GM20000 (cell line): ENCODE measurements at regions not wholly inside any gene's neighbourhood (a gene's known extent, or its start where the extent isn't known, plus 50 kb on each side); places are given as distances from the start of the nearest gene placed in this dataset.

Experiments
- DNase-seq: peaks from one replicate; pipeline ENCODE4 v3.0.0; 2012; ENCODE audit warnings: low spot score
- TF ChIP-seq, protein P1 (sequence below): IDR thresholded peaks from 2 replicates; pipeline ENCODE4 v1.5.1; 2012; ENCODE audit warnings: mild to moderate bottlenecking, control low read depth; ENCODE audit errors: extremely low read depth, missing control alignments

DNA sequence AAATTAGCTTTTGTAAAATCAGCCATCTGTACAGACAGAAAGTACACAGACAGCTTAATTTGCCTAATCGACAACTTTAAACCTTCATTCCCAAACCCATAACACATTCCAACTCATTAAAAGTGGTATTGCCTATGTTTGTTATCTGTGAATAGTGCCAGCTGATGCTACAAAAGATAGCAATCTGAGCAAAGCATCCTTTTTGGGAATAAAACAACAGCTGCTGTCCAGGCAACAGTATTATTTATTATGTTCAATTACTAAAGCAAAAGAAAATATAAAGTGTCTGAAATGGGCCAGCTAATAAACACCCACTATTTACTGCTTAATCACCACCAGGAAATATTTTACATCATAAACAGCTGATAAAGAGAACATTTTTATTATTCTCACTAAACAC, 134.8 kb upstream of the ABI3BP start:
- no peak for DNase-seq
- TF ChIP-seq, protein P1, sequence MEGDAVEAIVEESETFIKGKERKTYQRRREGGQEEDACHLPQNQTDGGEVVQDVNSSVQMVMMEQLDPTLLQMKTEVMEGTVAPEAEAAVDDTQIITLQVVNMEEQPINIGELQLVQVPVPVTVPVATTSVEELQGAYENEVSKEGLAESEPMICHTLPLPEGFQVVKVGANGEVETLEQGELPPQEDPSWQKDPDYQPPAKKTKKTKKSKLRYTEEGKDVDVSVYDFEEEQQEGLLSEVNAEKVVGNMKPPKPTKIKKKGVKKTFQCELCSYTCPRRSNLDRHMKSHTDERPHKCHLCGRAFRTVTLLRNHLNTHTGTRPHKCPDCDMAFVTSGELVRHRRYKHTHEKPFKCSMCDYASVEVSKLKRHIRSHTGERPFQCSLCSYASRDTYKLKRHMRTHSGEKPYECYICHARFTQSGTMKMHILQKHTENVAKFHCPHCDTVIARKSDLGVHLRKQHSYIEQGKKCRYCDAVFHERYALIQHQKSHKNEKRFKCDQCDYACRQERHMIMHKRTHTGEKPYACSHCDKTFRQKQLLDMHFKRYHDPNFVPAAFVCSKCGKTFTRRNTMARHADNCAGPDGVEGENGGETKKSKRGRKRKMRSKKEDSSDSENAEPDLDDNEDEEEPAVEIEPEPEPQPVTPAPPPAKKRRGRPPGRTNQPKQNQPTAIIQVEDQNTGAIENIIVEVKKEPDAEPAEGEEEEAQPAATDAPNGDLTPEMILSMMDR: no peak

DNA sequence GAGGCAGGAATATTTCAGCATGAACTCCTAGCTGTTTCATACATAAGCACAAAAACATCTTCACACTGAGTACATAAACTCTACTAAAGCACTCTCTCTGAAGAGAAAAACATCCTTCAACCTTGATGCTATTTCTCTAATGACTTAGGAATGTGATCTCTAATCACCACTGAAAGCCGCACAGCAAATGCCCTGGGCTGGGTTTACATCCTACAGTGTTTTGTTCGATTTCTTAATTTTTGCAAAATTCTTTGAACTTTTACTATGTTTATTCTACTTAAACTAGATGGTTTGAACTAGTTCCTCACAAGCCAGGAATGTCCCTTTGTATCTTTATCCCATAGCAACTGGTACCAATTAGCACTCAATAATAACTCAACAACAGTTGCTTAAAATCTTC, 130.9 kb upstream of the ABI3BP start:
- TF ChIP-seq, protein P1: no peak
- no peak for DNase-seq

DNA sequence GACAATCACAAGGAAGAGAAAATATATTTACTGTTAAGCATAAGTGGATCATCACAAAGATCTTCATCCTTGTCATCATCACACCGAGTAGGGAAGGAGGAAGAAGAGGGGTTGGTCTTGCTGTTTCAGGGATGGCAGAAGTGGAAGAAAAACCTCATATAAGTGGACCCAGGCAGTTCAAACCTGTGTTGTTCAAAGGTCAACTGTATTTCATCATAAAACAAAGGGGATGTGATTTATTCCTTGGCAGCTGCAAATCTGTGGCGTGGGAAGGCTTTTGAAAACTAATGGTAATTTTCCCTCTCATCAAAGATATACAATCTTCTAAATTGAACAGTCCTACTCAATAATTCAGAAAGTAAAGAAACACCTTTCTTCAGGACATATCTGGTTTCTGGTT, 129.9 kb upstream of the ABI3BP start:
- DNase-seq: no peak
- TF ChIP-seq, protein P1: no peak

DNA sequence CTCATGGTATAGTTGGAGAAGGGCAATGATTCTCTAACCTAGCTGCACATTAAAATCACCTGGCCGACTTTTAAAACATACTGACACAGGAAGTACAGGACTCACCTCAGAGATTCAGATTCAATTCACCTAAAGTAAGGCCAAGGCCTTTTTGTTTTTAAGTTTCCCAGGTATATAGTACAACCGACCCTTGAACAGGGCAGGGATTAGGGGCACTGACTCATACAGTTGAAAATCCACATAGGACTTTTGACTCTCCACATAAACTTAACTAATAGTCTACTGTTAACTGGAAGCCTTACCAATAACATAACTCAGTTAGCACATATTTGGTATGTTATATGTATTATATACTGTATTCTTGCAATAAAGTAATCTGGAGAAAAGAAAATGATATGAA, 129.5 kb upstream of the ABI3BP start:
- no peak for DNase-seq
- TF ChIP-seq, protein P1: no peak

DNA sequence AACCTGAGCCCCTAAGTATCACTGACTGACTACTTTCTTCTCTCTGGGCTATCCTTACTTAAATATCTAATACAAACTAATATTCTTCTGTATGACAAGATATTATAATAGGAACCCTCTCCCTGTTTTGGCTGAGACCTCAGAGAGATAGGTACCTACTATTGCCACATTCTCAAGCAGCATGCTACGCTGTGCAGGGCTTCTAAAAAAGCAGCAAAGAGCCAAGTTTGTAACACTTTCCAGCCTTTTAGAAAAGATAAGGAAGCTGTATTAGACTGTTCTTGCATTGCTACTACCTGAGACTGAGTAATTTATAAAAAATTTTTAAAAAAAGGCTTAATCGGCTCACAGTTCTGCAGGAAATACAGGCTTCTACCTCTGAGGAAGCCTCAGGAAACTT, 126.8 kb upstream of the ABI3BP start:
- TF ChIP-seq, protein P1: no peak
- DNase-seq: no peak

DNA sequence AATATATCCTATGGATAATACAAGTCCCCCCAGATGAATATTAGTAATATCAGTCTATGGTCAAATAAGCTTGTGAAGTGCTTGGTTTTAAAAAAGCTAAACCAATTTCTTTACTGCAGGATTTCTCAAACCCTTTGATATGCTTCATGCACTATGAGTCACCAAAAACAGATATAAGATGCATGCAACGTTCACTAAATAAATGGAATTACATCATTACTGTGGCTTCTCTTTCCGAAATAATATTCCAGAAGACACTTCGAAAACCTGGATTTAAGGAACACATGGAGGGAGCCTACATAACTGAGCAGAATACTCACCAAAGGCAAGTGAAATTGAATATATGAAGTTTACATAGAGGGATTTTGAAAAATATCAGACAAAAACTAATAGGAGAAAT, 126.3 kb upstream of the ABI3BP start:
- DNase-seq: no peak
- TF ChIP-seq, protein P1: no peak

DNA sequence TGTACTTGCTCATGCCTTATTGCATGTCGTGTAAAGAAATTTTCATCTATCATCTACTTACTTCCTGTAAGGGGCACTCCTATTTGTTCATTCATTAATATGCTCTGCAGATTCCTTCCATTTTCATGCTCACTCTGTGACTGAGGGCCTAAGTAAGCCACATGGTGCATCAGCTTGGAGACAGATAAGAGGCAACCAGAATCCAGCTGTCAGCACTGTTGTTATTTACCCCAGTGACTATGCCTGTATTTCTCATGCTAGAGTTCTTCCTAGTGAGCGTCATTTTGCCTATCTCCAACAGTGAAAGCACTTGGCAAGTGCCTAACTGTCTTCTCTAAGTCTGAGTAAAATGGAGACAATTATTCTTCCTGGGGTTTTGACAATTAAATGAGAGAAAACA, 124.8 kb upstream of the ABI3BP start:
- TF ChIP-seq, protein P1: no peak
- DNase-seq: no peak
